ENCODE measurements at regions not wholly inside any gene's neighbourhood (a gene's known extent, or its start where the extent isn't known, plus 50 kb on each side); places are given as distances from the start of the nearest gene placed in this dataset.

GRCh38 chr4:170853422-170854021 is 763.8 kb upstream of the AADAT start:
- no peak overlapping the region for H3K4me3 Mint-ChIP-seq (ENCODE audit: unreplicated experiment)
- no peaks in the 10 kb centered on the region for H3K36me3 Mint-ChIP-seq (ENCODE audit: unreplicated experiment)
- no peak overlapping the region for H3K27ac Mint-ChIP-seq (ENCODE audit: unreplicated experiment)
- no peaks in the 10 kb centered on the region for H3K9me3 Mint-ChIP-seq (ENCODE audit: unreplicated experiment)
- no peaks in the 10 kb centered on the region for H3K4me1 Mint-ChIP-seq (ENCODE audit: unreplicated experiment)
- peak; percentile 88 for TF ChIP-seq CTCF (IDR thresholded peaks at IDR 0.05)
- peak; percentile 85 for DNase-seq (ENCODE audit: extremely low spot score, unreplicated experiment)
- peaks cover 10% of the 10 kb centered on the region for H3K27me3 Mint-ChIP-seq (ENCODE audit: unreplicated experiment)

- DNase-seq (ENCODE audit: extremely low spot score, unreplicated experiment): no peak
- Mint-ChIP-seq H3K9me3 (ENCODE audit: unreplicated experiment) (no peaks in the 10 kb centered on the region), H3K4me1 (ENCODE audit: unreplicated experiment) (no peaks in the 10 kb centered on the region), H3K27me3 (ENCODE audit: unreplicated experiment) (peaks cover 10% of the 10 kb centered on the region), H3K36me3 (ENCODE audit: unreplicated experiment) (no peaks in the 10 kb centered on the region), H3K27ac (ENCODE audit: unreplicated experiment) (no peak overlapping the region), H3K4me3 (ENCODE audit: unreplicated experiment) (no peak overlapping the region)
- no peak for TF ChIP-seq CTCF (IDR thresholded peaks at IDR 0.05)
Measured at GRCh38 chr4:170849969-170850368, 760.2 kb upstream of the AADAT start.

GRCh38 chr4:170827562-170828274 is 738.0 kb upstream of the AADAT start:
- H3K4me1 Mint-ChIP-seq (ENCODE audit: unreplicated experiment): no peaks in the 10 kb centered on the region
- TF ChIP-seq CTCF (IDR thresholded peaks at IDR 0.05): no peak
- H3K27ac Mint-ChIP-seq (ENCODE audit: unreplicated experiment): no peak overlapping the region
- no peak for DNase-seq (ENCODE audit: extremely low spot score, unreplicated experiment)
- no peaks in the 10 kb centered on the region for H3K36me3 Mint-ChIP-seq (ENCODE audit: unreplicated experiment)
- H3K27me3 Mint-ChIP-seq (ENCODE audit: unreplicated experiment): peaks cover 5% of the 10 kb centered on the region
- no peaks in the 10 kb centered on the region for H3K9me3 Mint-ChIP-seq (ENCODE audit: unreplicated experiment)
- no peak overlapping the region for H3K4me3 Mint-ChIP-seq (ENCODE audit: unreplicated experiment)

GRCh38 chr4:170818786-170819185 is 729.0 kb upstream of the AADAT start:
- no peak for TF ChIP-seq CTCF (IDR thresholded peaks at IDR 0.05)
- H3K36me3 Mint-ChIP-seq (ENCODE audit: unreplicated experiment): no peaks in the 10 kb centered on the region
- peaks cover 12% of the 10 kb centered on the region for H3K9me3 Mint-ChIP-seq (ENCODE audit: unreplicated experiment)
- no peak for DNase-seq (ENCODE audit: extremely low spot score, unreplicated experiment)
- H3K4me1 Mint-ChIP-seq (ENCODE audit: unreplicated experiment): no peaks in the 10 kb centered on the region
- peaks cover 5% of the 10 kb centered on the region for H3K27me3 Mint-ChIP-seq (ENCODE audit: unreplicated experiment)
- no peak overlapping the region for H3K4me3 Mint-ChIP-seq (ENCODE audit: unreplicated experiment)
- no peak overlapping the region for H3K27ac Mint-ChIP-seq (ENCODE audit: unreplicated experiment)

GRCh38 chr4:170805352-170805751 is 715.6 kb upstream of the AADAT start:
- Mint-ChIP-seq H3K36me3 (ENCODE audit: unreplicated experiment) (no peaks in the 10 kb centered on the region), H3K4me3 (ENCODE audit: unreplicated experiment) (no peak overlapping the region), H3K27me3 (ENCODE audit: unreplicated experiment) (peaks cover 16% of the 10 kb centered on the region), H3K27ac (ENCODE audit: unreplicated experiment) (no peak overlapping the region), H3K9me3 (ENCODE audit: unreplicated experiment) (no peaks in the 10 kb centered on the region), H3K4me1 (ENCODE audit: unreplicated experiment) (no peaks in the 10 kb centered on the region)
- no peak for TF ChIP-seq CTCF (IDR thresholded peaks at IDR 0.05)
- DNase-seq (ENCODE audit: extremely low spot score, unreplicated experiment): no peak
